HL-60 (cell line): ENCODE measurements at regions not wholly inside any gene's neighbourhood (a gene's known extent, or its start where the extent isn't known, plus 50 kb on each side); places are given as distances from the start of the nearest gene placed in this dataset.

Source experiments
- DNase-seq, 2 experiments: peaks; one replicate each; pipeline ENCODE4 v3.0.0-alpha.2; 2010 to 2020; ENCODE audit warnings: low read depth in 1 of 2, low spot score in 1 of 2
- H3K27ac ChIP-seq: fragments of 250-450 bp; sonication (Bioruptor Pico); replicated peaks from 2 replicates; pipeline ENCODE4 v1.5.1; 2020; ENCODE audit warnings: mild to moderate bottlenecking, moderate library complexity
- H3K27me3 ChIP-seq: fragments of 250-450 bp; sonication (Bioruptor Pico); 2 replicates; pipeline ENCODE4 v1.5.1; 2021; ENCODE audit warnings: mild to moderate bottlenecking, moderate library complexity; ENCODE audit not compliant: insufficient read depth, poor library complexity, severe bottlenecking
- H3K4me3 ChIP-seq: replicated peaks from 2 replicates; pipeline ENCODE4 v1.5.1; 2011; ENCODE audit warnings: mild to moderate bottlenecking, control low read depth, low read length; ENCODE audit not compliant: insufficient read depth
- CTCF ChIP-seq: IDR thresholded peaks from one replicate; pipeline ENCODE4 v1.5.1; 2011; ENCODE audit warnings: low read length, control low read depth, inconsistent platforms; ENCODE audit not compliant: insufficient read depth
- GABPA ChIP-seq: IDR thresholded peaks from 2 replicates; pipeline ENCODE4 v1.6.1; 2012; ENCODE audit warnings: low read depth
- POLR2AphosphoS5 ChIP-seq: IDR thresholded peaks from 2 replicates; pipeline ENCODE4 v1.6.1; 2012; ENCODE audit warnings: low read depth
- REST ChIP-seq: IDR thresholded peaks from 2 replicates; pipeline ENCODE4 v1.6.1; 2012; ENCODE audit warnings: low read depth; ENCODE audit not compliant: insufficient replicate concordance
- SPI1 ChIP-seq: IDR thresholded peaks from 2 replicates; pipeline ENCODE4 v1.6.1; 2012; ENCODE audit warnings: low read depth, mild to moderate bottlenecking, borderline replicate concordance

- TF ChIP-seq GABPA (no peak), SPI1 (no peak), REST (no peak), POLR2AphosphoS5 (no peak), CTCF (no peak)
- no peak overlapping the region for H3K27ac ChIP-seq
- no peak overlapping the region for H3K4me3 ChIP-seq
- no peaks in the 10 kb centered on the region for H3K27me3 ChIP-seq
- no peak for DNase-seq
Observed at GRCh38 chr16:79970087-79970486, 369.6 kb upstream of the MAF start.

GRCh38 chr16:79969458-79969857 is 368.9 kb upstream of the MAF start:
- H3K27me3 ChIP-seq: no peaks in the 10 kb centered on the region
- H3K4me3 ChIP-seq: no peak overlapping the region
- TF ChIP-seq REST: no peak
- H3K27ac ChIP-seq: no peak overlapping the region
- no peak for DNase-seq

GRCh38 chr16:79966226-79966625 is 365.7 kb upstream of the MAF start:
- TF ChIP-seq POLR2AphosphoS5: no peak
- TF ChIP-seq REST: no peak
- TF ChIP-seq GABPA: no peak
- TF ChIP-seq CTCF: no peak
- no peak for TF ChIP-seq SPI1
- no peak overlapping the region for H3K4me3 ChIP-seq
- DNase-seq: no peak
- H3K27ac ChIP-seq: no peak overlapping the region
- no peaks in the 10 kb centered on the region for H3K27me3 ChIP-seq

GRCh38 chr16:79965718-79966117 is 365.2 kb upstream of the MAF start:
- DNase-seq: no peak

More at GRCh38 chr16:79965718-79966117, 365.2 kb upstream of the MAF start:
- no peaks in the 10 kb centered on the region for H3K27me3 ChIP-seq
- H3K4me3 ChIP-seq: no peak overlapping the region
- TF ChIP-seq POLR2AphosphoS5: no peak
- TF ChIP-seq CTCF: no peak
- TF ChIP-seq SPI1: no peak
- TF ChIP-seq REST: no peak
- TF ChIP-seq GABPA: no peak
- H3K27ac ChIP-seq: no peak overlapping the region
